ENCODE measurements at regions not wholly inside any gene's neighbourhood (a gene's known extent, or its start where the extent isn't known, plus 50 kb on each side); places are given as distances from the start of the nearest gene placed in this dataset.

DNA sequence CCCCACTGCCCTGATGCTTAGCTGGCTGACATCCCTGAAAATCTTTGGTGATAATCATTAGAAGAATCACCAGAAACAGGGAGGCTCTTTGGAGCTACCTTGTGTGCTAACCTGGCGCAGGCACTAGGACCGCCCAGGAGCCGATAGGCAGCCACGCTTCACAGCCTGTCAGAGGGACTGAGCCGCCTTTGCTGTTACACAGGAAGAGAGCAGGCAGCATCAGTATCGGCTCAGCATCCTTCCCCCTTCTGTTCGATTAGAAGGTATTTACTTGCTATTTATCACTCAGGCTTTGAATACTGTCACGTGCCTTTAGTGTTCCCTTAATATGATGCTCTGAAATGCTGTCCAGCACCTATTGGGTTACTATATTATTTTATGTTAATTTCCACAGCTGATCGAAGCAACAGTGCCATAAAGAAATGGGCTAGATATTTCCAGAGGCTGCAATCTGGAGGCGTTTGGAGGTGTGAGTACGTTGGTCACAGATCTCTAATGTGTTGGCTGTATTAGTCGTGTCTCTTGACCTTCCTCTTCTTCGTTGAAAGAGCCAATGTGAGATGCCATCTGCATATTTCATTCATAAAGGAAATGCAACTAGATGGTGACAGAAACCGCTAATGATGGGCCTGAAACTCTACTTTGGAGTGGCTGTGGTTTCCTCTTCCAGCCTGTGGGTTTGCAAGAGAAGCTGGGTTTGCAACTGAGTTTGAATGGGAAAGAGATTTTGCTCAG lies 110.4 kb upstream of the RAB27B start:
- peak; percentile 89 for DNase-seq

DNA sequence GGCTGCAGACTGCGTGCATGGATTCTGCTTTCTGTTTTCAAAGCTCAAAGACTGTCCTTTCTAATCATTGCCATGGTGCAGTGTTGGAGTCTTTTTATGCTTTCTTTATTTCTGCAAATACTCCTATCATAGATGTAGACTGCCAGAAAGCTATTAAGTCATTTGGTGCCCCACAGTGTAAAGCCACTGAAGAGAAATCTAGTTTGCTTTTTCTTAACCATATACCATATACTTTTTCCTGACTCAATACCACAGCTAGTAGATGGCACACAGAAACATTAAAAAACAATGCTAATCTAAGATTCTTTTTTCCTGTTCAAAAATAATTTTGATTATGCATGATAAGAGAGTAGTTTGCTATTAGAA lies 109.9 kb upstream of the RAB27B start:
- DNase-seq, result no peak

DNA sequence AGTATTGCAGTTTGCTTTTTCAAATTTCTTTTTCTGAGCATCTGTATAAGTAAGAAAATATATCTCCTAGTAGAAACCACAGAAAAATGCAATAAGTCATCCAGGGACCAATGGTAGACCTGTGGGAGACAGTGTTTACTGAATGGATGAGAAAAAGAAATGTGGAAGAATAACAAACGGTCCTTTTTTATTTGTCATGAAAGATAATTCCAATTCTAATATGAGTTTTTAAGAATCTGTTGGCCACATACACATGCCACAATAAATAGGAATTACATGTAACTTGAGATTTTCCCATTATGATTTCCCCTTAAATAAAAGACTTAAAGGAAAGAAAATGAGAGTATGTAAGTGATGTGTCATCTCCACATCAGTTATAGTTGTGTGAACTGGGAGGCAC lies 107.7 kb upstream of the RAB27B start:
- no peak for DNase-seq

DNA sequence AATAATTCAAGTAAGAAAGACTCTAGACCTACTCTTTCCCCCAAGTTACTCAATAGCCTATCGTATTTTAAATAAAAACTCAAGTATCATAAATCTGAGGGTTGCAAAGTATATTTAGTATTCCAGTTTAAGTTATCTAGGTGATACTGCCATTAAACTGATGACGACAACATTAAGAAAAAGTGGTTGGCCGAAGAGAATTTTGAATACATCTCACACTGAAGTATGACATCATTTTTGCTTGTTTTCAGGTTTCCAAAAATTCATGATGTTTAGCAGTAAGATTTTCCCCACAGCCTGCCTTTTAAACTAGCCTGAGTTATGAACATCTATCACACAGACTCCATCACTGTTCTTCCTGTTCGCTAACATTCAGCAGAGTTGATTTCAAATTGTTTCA lies 102.1 kb upstream of the RAB27B start:
- no peak for DNase-seq

DNA sequence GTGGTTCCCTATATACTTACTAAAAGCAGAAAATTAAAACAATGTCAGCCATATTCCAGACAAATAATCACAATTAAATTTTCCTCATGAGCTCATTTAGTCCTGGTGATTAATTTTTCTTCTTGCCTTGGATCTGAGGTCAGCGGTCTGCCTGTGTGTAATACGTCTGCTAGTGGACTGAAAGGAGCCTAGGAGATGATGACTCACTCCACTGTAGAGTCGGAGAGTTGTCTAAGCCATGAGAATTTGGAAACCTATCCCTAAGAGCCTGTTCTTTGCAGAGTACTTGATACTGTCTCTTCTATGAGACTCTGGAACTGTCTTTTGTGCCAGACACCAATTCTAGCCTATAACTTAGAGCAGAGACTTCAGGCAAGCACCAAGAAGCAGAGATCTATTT lies 94.2 kb upstream of the RAB27B start:
- DNase-seq, result no peak

DNA sequence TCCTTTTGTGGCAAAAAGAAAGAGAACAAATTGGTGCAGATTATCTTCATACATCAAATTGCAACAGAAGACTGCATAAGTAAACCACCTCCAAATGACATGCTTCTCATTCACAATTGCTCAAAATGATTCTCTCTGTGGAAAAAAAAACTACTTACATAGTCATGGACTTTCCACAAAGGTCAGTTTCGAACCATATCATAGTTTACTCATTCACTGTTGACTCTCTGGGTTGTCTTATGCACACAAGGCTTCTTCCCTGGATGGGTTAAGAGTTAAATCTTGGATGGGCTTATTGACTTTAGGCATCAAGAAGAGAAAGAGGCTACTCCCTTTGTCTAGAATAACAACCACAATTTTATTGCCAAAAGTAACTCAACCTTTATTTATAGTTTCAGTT lies 91.3 kb upstream of the RAB27B start:
- no peak for DNase-seq

DNA sequence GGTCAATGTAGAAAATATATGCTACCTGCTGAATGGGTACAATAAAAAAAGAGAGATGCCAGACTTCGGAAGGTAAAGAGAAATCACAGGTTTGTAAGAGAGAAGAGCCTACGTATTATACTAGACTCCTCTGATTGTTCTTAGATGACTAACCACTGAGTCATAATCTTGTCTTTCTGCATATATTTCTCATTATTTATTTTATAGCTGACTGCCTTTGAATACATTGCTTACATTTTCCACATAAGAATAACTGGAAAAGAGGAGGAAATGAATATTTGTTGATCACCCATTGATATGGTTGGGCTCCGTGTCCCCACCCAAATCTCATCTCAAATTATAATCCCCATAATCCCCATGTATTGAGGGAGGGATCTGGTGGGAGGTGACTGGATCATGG lies 90.3 kb upstream of the RAB27B start:
- no peak for DNase-seq

DNA sequence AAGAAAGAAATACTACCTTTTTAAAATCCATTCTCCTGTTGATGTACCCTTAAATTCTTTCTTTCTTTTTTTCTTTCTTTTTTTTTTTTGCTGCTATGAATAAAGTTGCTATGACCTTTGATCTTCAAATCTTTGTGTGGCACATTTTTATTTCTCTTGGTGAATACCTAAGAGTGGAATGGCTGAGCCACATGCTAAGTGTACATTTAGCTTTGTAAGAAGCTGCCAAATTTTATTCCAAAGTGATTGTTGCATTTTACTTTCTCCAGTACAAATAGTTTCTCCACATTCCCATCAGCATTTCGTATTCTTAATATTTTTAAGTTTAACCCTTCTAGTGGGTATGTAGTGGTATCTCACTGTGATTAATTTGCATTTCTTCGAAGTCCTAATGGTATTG lies 88.8 kb upstream of the RAB27B start:
- DNase-seq, result no peak

DNA sequence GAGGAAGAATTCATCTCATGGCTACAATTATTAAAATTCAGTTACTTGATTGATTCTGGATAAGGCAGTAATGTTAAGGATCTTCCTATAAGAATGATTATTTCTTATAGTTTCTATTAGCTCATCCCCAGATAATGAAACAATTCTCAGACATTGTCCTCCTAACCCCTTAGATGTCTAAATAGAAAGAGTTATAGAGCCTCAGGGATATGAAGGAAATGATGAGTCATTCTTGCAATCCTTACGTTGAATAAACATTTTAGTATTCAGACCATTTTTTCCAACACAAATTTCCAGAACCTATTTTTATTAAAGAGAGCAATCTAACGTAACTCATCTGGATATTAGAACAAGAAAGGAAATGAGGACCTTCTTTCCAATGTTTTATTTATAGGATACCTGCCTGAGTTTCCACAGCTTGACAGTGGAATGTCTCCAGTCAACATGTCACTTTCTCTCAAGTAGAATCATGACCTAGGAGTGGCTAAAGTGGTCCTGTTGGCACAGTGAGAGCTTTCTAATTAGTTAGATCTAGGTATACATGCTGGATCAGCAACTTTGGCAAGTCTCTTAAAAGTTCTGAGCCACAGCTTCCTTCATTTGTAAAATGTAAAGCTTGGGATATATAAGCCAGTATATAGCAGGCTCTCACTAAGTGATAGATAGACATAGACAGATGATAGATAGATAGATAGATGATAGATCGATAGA lies 88.0 kb upstream of the RAB27B start:
- no peak for DNase-seq

DNA sequence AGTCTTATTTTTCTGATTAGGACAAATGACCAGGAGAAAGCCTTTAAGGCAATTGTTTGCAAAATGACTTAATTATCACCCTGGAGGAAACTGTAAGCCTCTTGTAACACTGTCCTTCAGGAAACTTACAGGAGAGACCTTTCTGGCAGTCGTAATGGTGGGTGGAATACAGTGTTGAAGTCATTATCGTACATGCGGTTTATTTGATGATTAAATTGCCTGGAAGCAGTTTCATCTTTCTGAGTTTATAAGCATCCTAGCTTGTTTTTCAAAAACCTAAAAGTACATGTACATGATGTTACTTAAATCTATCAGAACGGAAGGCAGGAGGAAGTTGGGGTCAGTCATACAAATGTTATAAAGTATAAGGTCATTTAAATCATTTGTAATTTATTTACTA lies 86.2 kb upstream of the RAB27B start:
- DNase-seq, result no peak

DNA sequence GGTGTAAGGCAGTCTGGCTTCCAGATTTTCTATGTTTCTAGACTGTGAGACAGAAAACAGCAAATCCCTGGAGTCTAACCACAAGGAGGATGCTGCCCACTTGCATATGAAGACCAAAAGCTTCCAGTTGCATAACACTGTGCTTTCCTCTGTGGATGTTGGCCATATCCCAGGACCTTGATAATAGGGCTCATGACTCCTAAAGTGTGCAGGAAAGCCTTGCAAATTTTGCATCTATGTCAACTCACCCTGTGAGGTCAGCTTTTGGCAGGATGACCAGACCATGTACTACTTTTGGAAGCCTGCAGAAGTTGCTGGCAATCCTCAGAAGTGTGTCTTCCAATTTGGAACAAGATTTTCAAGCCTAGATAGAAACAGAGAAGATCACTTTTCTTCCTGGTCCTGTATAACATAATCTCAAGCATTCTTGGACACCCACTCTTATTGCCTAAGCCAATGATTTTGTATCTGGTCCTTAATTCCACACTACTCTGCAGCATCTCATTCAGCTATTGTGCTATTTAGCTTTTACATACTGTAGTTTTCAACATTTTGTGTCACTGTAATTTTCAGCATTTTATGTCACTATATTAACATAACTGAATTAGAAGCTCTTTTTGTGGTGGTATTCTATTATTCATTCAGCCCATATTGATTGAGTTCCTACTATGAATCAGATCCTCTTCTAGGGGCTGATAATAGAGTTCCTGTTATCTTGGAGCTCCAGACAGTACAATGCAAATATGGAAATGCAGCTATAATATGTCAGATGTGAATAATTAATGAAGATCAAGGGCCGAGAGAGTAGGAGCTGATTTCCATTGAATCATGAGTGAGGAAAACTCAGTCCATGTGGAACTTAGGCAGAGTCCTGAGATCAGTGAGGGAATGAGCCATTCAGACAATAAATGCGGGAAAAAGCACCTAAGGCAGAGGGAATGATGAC lies 85.3 kb upstream of the RAB27B start:
- peak; percentile 21 for DNase-seq

DNA sequence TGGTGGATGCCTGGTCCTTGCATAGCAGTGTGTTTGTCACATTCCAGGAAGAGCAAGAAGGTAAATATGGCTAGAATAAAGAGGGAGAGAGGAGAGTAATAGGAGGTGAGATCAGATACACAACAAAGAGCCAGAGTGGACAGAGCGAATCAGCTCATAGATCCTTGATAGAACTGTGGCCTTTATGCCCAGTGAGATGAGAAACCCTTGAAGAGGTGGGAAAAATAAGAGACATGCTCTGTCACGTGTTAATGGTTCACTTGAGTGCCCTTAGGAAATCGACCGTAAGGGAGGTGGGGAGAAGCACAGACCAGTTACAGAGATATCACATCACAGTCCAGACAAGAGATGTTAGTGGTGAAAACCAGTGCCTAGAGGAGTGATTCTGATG lies 84.7 kb upstream of the RAB27B start:
- DNase-seq, result no peak

DNA sequence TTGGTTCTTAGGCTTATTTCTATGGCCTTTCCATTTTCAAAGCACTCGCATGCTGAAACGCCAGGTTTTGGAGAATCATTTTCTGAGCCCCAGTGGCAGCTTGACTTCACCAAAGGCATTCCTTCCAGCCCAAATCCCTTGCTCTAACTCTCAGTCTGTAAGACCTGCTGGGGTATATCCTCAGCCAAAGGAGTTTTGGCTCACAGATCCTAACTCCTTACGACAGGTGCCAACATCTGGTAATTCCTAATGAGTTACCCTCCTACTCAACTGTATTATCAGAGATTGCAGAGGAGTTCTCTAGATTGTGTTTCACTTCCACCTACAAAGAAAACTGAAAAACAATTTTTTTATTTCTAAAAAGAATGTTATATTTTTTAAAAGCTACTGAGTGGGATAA lies 79.0 kb upstream of the RAB27B start:
- DNase-seq, result no peak

DNA sequence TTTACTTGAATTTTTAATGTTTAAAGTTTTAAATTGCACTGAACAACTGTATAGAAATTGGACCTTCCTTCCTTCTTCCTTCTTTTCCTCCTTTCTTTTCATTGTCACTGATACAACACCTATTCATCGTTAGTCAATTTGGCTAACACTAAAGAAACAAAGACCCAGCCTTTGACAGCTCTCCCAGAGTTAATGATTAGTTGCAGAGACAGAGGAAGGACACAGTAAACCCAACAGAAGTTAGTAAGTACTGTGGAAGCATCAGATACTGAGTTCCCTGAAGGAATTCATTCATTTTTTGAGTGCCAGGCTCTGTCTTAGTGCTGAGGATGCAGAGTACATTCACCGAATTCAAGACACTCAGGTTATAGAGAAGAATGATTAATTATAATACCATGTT lies 77.9 kb upstream of the RAB27B start:
- DNase-seq, result no peak

DNA sequence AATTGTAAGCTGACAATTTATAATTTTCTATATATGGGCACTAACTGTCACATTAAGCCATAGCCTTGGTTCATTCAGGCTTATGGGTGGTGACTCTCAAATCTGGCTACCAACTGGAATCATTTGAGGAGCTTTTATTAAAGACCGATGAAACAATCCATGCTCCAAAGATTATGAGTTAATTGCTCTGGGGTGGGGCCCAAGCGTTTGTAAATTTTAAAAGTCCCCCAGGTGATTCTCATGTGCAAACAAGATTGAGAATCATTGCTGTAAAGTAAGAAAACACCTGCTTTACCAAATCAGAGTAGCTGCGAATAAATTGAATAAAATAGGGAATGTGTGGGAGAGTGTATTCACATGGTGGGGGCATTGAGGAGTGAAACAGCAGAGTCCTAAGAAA lies 76.1 kb upstream of the RAB27B start:
- no peak for DNase-seq

DNA sequence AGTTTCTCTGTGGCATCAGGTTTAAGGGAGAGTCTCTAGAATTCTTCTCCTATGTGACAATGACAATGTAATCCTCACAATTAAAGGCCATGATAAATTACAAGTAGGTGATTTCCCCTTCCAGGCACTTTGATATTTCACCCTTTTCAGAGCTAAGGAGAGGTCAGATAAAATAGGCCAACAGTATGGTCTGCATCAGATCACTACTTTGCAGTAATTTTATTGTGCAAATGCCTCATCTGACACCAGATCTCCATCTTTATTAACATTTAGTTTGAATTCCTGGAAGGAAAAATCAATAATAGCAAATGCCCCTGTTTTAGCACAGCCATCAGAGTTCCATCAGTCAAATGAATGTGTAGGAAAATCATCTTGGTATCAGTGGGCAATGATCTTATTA lies 72.8 kb upstream of the RAB27B start:
- no peak for DNase-seq

DNA sequence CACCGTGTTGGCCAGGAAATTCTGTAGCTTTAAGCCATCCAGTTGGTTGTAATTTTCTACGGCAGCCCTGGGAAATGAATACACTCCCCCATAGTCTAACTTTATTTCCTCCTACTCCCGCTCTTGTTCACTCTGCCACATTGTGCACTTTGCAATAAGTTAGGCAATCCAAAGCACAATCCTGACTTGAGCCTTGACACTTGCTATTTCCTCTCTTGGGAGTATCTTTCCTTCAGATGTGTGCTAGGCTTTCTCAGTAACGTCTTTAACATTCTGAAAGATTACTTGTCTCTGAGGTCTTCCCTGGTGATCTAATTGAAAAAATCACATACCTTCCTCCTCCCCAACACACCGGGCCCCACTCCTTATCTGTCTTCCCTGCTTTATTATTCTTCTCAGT lies 65.9 kb upstream of the RAB27B start:
- no peak for DNase-seq

DNA sequence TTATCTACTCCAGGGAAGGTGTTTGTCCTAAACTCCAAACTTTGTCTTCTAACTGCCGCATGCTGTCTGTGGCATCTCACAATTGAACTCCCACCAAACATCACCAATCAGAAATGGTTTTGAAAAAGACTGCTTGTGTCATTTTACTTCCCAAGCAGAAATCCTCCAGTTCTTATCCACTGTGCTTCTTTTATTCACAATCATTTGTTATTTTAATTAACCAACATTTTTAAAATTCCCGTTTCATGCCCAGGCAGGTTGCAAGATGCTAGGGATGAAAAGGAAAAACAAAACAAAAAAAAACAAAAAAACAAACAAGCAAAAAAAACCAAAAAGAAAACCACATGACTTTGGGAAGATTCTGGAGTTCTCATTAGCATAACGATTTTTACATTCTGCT lies 63.5 kb upstream of the RAB27B start:
- no peak for DNase-seq

DNA sequence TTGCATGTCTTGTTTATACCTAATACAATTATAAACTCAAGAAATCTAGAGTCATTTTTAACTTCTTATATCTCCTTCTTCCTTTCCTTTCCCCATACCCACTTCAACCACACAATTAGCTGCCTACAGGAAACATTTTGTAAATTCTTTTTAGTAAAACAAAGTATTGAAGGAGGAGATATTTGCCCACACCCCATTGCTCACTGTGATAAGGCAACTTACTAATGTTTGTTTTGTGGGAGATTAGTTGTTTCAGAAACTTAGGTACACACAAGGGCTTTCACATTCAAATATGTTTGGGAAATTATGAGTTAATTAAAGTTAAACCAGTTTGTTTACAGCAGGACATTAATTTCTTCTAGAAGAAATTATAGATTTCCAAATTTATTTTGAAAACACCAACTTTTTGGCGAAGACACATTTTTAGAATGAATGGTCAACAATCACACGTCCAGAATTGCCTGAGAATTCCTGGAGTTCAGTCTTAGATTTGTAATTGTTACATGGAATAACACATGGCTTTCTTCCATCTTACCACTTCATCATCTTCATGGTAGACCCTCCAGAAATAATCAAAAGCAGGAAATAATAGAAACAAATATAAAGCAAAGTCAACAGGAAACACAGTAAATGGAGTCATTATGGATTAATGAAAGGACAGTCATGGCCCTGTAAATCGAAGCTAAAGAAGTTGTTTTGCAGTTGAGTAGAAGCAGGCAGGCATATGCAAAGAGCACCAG lies 62.5 kb upstream of the RAB27B start:
- DNase-seq, result peak; percentile 67

DNA sequence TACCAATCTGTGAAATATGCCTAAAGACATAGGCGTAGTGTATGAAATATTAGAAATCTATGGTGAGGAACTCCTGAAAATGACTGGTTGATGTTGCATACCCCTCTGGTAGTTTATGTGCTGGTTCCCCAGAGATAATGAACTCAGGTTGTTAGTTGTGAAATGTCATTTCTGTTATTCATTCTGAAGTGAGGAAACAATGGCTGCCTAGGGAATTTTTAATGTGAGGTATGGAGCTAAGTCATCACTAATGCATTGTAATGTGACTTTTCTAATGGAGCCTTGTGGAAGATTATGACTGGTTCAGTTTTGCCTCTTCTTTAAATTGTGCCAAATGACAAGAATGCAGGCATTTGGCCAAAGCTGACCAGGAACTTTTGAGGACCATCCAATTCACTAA lies 61.6 kb upstream of the RAB27B start:
- no peak for DNase-seq

DNA sequence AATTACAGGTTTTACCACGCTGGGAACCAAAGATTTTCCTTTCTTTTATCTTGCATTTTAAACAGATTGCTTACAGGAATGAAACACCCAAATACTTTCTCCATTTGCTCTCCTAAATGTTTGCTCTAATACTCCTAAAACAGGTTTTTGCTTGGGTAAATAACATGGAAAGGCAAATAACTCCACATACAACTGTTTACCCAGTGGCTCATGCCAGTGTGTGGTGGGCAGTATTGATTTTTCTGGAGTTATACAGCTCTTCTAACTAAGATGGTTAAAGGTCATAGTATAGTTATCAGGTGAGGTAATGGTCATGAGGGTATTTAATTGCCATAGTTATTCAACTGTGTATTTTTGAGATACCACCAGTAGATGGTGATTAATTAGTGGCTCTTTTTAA lies 61.2 kb upstream of the RAB27B start:
- DNase-seq, result no peak

DNA sequence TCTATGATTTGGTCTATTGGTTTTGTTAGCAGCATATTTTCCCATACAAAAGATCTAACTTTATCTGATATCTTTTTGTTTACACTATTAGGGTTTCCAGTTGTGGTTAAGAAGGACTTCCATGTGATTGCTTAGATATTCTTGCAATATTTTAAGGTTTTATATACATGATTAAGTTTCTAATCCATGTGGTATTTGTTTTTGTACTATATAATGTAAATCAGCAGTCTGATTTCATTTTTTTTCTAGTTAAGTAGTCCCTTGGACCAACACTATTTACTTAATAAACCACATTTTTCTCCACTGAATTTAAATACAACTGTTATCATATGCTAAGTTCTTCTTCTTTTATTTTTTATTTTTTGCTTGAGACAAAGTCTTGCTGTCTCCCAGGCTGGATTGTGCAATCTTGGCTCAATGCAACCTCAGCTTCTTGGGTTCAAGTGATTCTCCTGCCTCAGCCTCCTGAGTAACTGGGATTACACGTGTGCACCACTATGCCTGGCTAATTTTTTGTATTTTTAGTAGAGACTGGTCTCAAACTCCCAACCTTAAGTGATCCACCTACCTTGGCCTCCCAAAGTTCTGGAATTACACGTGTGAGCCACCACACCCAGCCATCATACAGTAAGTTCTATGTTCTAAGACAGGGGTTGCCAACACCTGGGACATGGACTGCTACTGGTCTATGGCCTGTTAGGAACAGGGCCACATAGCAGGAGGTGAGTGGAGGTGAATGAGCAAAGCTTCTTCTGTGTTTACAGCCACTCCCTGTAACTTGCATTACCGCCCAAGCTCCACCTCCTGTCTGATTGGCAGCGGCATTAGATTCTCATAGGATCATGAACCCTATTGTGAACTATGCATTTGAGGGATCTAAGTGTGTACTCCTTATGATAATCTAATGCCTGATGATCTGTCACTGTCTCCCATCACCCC lies 58.5 kb upstream of the RAB27B start:
- DNase-seq, result no peak
